HEK293 (cell line): ENCODE measurements at regions not wholly inside any gene's neighbourhood (a gene's known extent, or its start where the extent isn't known, plus 50 kb on each side); places are given as distances from the start of the nearest gene placed in this dataset.

Source experiments
- CTCF ChIA-PET: fragments of 350-600 bp; formaldehyde crosslinking; extraction: SDS; loops from one replicate; lab custom pipeline; 2021; ENCODE audit warnings: antibody characterized with exemption; lab: Yijun Ruan, JAX
- POLR2A ChIA-PET: fragments of 300-600 bp; formaldehyde crosslinking; extraction: SDS; loops from one replicate; lab custom pipeline; 2020; ENCODE audit warnings: antibody characterized with exemption, inconsistent platforms; lab: Yijun Ruan, JAX
- H3K27ac ChIP-seq: fragments of 200-500 bp; sonication (Bioruptor generic); 2 replicates; pipeline ENCODE4 v1.5.1; 2014; ENCODE audit warnings: low read depth, low read length, control low read depth, inconsistent platforms; ENCODE audit errors: extremely low read depth
- H3K36me3 ChIP-seq, 2 experiments: fragments of 200-500 bp in 1 of 2; sonication (Bioruptor generic) in 1 of 2; 1 replicate in 1 of 2; 2 replicates in 1 of 2; pipeline ENCODE4 v1.5.1; 2014 to 2017; ENCODE audit warnings: inconsistent platforms in 2 of 2, low read length in 2 of 2; ENCODE audit not compliant: control insufficient read depth in 2 of 2, insufficient read depth in 1 of 2
- H3K4me1 ChIP-seq: fragments of 200-500 bp; sonication (Bioruptor generic); 2 replicates; pipeline ENCODE4 v1.5.1; 2014; ENCODE audit warnings: mild to moderate bottlenecking, low read length, inconsistent platforms; ENCODE audit not compliant: control insufficient read depth, insufficient read depth
- H3K4me3 ChIP-seq: 2 replicates; pipeline ENCODE4 v1.5.1; 2011; ENCODE audit warnings: low read depth, mild to moderate bottlenecking, control low read depth, low read length, moderate library complexity
- H3K9me3 ChIP-seq: fragments of 200-500 bp; sonication (Bioruptor generic); 2 replicates; pipeline ENCODE4 v1.5.1; 2014; ENCODE audit warnings: low read depth, low read length, inconsistent platforms; ENCODE audit not compliant: control insufficient read depth, insufficient read depth
- BCL11A ChIP-seq: fragments of 450-650 bp; formaldehyde crosslinking; IDR thresholded peaks from 2 replicates; pipeline ENCODE4 v1.5.1; 2016; ENCODE audit warnings: low read depth, missing biosample characterization, missing genetic modification characterization
- BCL6B ChIP-seq: fragments of 450-650 bp; formaldehyde crosslinking; IDR thresholded peaks from 2 replicates; pipeline ENCODE4 v1.5.1; 2017; ENCODE audit warnings: missing biosample characterization, missing genetic modification characterization
- KLF1 ChIP-seq: fragments of 450-650 bp; formaldehyde crosslinking; IDR thresholded peaks from 2 replicates; pipeline ENCODE4 v1.5.1; 2016; ENCODE audit warnings: missing biosample characterization, missing genetic modification characterization
- KLF10 ChIP-seq: fragments of 450-650 bp; IDR thresholded peaks from 2 replicates; pipeline ENCODE4 v1.5.1; 2018; ENCODE audit warnings: missing biosample characterization, mild to moderate bottlenecking, missing genetic modification characterization
- OSR2 ChIP-seq: fragments of 450-650 bp; formaldehyde crosslinking; IDR thresholded peaks from 2 replicates; pipeline ENCODE4 v1.5.1; 2016; ENCODE audit warnings: missing biosample characterization, missing genetic modification characterization
- SETDB1 ChIP-seq: IDR thresholded peaks from one replicate; pipeline ENCODE4 v1.6.1; 2017; ENCODE audit warnings: mild to moderate bottlenecking, low read length, moderate library complexity, mixed read lengths; ENCODE audit not compliant: insufficient read length
- ZBTB10 ChIP-seq: fragments of 450-650 bp; formaldehyde crosslinking; IDR thresholded peaks from 2 replicates; pipeline ENCODE4 v1.5.1; 2016; ENCODE audit warnings: missing biosample characterization, missing genetic modification characterization
- ZBTB17 ChIP-seq: fragments of 450-650 bp; formaldehyde crosslinking; IDR thresholded peaks from 2 replicates; pipeline ENCODE4 v1.5.1; 2016; ENCODE audit warnings: missing biosample characterization, missing genetic modification characterization
- ZBTB20 ChIP-seq: fragments of 450-650 bp; formaldehyde crosslinking; IDR thresholded peaks from 2 replicates; pipeline ENCODE4 v1.5.1; 2016; ENCODE audit warnings: missing biosample characterization, missing genetic modification characterization
- ZBTB48 ChIP-seq: fragments of 450-650 bp; formaldehyde crosslinking; IDR thresholded peaks from 2 replicates; pipeline ENCODE4 v1.5.1; 2016; ENCODE audit warnings: missing biosample characterization, missing genetic modification characterization
- ZNF112 ChIP-seq: fragments of 450-650 bp; formaldehyde crosslinking; IDR thresholded peaks from 2 replicates; pipeline ENCODE4 v1.5.0; 2017; ENCODE audit warnings: missing biosample characterization, missing genetic modification characterization
- ZNF302 ChIP-seq: fragments of 450-650 bp; formaldehyde crosslinking; IDR thresholded peaks from 2 replicates; pipeline ENCODE4 v1.5.1; 2016; ENCODE audit warnings: missing biosample characterization, missing genetic modification characterization, low read depth
- ZNF366 ChIP-seq: fragments of 450-650 bp; formaldehyde crosslinking; conservative IDR thresholded peaks from 2 replicates; pipeline ENCODE4 v1.5.1; 2016; ENCODE audit warnings: missing biosample characterization, missing genetic modification characterization
- ZNF561 ChIP-seq: fragments of 450-650 bp; IDR thresholded peaks from 2 replicates; pipeline ENCODE4 v1.5.1; 2018; ENCODE audit warnings: missing biosample characterization, missing genetic modification characterization, borderline replicate concordance
- TF ChIP-seq, protein P1 (sequence below): fragments of 450-650 bp; formaldehyde crosslinking; IDR thresholded peaks from 2 replicates; pipeline ENCODE4 v1.5.0; 2017; ENCODE audit warnings: missing biosample characterization, missing genetic modification characterization, borderline replicate concordance
- TF ChIP-seq, protein P2 (sequence below): fragments of 450-650 bp; formaldehyde crosslinking; IDR thresholded peaks from 2 replicates; pipeline ENCODE4 v1.5.1; 2016; ENCODE audit warnings: missing biosample characterization, missing genetic modification characterization
- TF ChIP-seq, protein P3 (sequence below): fragments of 450-650 bp; formaldehyde crosslinking; IDR thresholded peaks from 2 replicates; pipeline ENCODE4 v1.5.1; 2016; ENCODE audit warnings: missing biosample characterization, missing genetic modification characterization

GRCh38 chr6:156587751-156588301 lies 189.4 kb upstream of the ARID1B start:
- ChIA-PET POLR2A (interaction anchor here (0.6 kb wide), 1 partner anchor 97 kb away, joined by 3 read pairs; no protein-coding TSS in a partner anchor), CTCF (interaction anchor here (0.5 kb wide), 1 partner anchor 589 kb away, joined by 4 read pairs; no protein-coding TSS in a partner anchor)
- Histone ChIP-seq H3K27ac (no peak overlapping the region), H3K4me3 (no peak overlapping the region), H3K9me3 (no peaks in the 10 kb centered on the region), H3K4me1 (no peaks in the 10 kb centered on the region), H3K36me3 (no peaks in the 10 kb centered on the region)
- TF ChIP-seq ZBTB10 (tag by site-specific recombination) (no peak), ZBTB17 (peak; percentile 60), ZNF366 (peak; percentile 50; the same call in 1 of the 2 replicates)

DNA sequence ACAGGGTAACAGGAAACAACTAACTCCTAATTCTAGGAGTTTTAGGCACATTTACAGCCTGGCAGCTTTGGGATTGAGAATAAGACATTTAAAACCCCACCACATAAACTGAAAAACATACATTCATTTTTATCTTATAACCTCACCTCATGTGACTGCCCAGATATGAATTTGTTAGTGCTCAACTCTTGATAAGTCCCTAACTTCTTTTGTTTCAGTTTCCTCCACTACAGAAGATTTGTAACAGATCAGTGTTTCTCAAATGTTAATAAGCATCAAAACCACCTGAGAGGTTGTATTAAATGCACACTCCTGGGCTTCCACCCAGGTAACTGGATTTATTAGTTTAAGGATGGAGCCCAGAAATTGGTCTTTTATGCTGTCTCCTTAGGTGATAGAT lies 190.1 kb upstream of the ARID1B start:
- TF ChIP-seq ZBTB20 (tag by site-specific recombination) = peak; percentile 76
- no peak for TF ChIP-seq OSR2
- POLR2A ChIA-PET = no interaction called here
- CTCF ChIA-PET = no interaction called here
- no peak overlapping the region for H3K27ac ChIP-seq
- H3K36me3 ChIP-seq = no peaks in the 10 kb centered on the region
- H3K4me1 ChIP-seq = no peaks in the 10 kb centered on the region
- no peak overlapping the region for H3K4me3 ChIP-seq
- no peaks in the 10 kb centered on the region for H3K9me3 ChIP-seq

- ChIA-PET POLR2A (no interaction called here), CTCF (interaction anchor here (0.7 kb wide), 1 partner anchor 69 kb away, joined by 4 read pairs; no protein-coding TSS in a partner anchor)
- no peak overlapping the region for H3K27ac ChIP-seq
- no peaks in the 10 kb centered on the region for H3K36me3 ChIP-seq
- H3K4me1 ChIP-seq = no peaks in the 10 kb centered on the region
- no peaks in the 10 kb centered on the region for H3K9me3 ChIP-seq
- no peak overlapping the region for H3K4me3 ChIP-seq
- TF ChIP-seq ZNF302 (tag by site-specific recombination) = no peak
- TF ChIP-seq BCL6B = no peak
- 0 out of 2 replicates have a peak, but pooled peaks have one; percentile 33 for TF ChIP-seq ZBTB17
- no peak for TF ChIP-seq BCL11A (tag by site-specific recombination)
- TF ChIP-seq ZNF561 = 0 out of 2 replicates have a peak, but pooled peaks have one; percentile 40
- TF ChIP-seq KLF1 (tag by site-specific recombination) = no peak
- TF ChIP-seq, protein P1, sequence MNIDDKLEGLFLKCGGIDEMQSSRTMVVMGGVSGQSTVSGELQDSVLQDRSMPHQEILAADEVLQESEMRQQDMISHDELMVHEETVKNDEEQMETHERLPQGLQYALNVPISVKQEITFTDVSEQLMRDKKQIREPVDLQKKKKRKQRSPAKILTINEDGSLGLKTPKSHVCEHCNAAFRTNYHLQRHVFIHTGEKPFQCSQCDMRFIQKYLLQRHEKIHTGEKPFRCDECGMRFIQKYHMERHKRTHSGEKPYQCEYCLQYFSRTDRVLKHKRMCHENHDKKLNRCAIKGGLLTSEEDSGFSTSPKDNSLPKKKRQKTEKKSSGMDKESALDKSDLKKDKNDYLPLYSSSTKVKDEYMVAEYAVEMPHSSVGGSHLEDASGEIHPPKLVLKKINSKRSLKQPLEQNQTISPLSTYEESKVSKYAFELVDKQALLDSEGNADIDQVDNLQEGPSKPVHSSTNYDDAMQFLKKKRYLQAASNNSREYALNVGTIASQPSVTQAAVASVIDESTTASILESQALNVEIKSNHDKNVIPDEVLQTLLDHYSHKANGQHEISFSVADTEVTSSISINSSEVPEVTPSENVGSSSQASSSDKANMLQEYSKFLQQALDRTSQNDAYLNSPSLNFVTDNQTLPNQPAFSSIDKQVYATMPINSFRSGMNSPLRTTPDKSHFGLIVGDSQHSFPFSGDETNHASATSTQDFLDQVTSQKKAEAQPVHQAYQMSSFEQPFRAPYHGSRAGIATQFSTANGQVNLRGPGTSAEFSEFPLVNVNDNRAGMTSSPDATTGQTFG = no peak
- TF ChIP-seq ZBTB48 (tag by site-specific recombination) = peak; percentile 59; the same call in 1 of the 2 replicates
- TF ChIP-seq KLF10 (tag by site-specific recombination) = peak; percentile 31; the same call in 1 of the 2 replicates
- TF ChIP-seq, protein P2, sequence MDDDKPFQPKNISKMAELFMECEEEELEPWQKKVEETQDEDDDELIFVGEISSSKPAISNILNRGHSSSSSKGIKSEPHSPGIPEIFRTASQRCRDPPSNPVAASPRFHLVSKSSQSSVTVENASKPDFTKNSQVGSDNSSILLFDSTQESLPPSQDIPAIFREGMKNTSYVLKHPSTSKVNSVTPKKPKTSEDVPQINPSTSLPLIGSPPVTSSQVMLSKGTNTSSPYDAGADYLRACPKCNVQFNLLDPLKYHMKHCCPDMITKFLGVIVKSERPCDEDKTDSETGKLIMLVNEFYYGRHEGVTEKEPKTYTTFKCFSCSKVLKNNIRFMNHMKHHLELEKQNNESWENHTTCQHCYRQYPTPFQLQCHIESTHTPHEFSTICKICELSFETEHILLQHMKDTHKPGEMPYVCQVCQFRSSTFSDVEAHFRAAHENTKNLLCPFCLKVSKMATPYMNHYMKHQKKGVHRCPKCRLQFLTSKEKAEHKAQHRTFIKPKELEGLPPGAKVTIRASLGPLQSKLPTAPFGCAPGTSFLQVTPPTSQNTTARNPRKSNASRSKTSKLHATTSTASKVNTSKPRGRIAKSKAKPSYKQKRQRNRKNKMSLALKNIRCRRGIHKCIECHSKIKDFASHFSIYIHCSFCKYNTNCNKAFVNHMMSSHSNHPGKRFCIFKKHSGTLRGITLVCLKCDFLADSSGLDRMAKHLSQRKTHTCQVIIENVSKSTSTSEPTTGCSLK (tag by site-specific recombination) = no peak
- TF ChIP-seq OSR2 = peak; percentile 60; the same call in 1 of the 2 replicates
- TF ChIP-seq ZNF112 (tag by site-specific recombination) = peak; percentile 51; the same call in 1 of the 2 replicates
- TF ChIP-seq, protein P3, sequence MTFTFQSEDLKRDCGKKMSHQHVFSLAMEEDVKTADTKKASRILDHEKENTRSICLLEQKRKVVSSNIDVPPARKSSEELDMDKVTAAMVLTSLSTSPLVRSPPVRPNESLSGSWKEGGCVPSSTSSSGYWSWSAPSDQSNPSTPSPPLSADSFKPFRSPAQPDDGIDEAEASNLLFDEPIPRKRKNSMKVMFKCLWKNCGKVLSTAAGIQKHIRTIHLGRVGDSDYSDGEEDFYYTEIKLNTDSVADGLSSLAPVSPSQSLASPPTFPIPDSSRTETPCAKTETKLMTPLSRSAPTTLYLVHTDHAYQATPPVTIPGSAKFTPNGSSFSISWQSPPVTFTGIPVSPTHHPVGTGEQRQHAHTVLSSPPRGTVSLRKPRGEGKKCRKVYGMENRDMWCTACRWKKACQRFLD (tag by site-specific recombination) = no peak
- TF ChIP-seq SETDB1 = peak; percentile 76
Measured at GRCh38 chr6:156585859-156586258, 191.3 kb upstream of the ARID1B start.
